ENCODE measurements at regions not wholly inside any gene's neighbourhood (a gene's known extent, or its start where the extent isn't known, plus 50 kb on each side); places are given as distances from the start of the nearest gene placed in this dataset.

DNA sequence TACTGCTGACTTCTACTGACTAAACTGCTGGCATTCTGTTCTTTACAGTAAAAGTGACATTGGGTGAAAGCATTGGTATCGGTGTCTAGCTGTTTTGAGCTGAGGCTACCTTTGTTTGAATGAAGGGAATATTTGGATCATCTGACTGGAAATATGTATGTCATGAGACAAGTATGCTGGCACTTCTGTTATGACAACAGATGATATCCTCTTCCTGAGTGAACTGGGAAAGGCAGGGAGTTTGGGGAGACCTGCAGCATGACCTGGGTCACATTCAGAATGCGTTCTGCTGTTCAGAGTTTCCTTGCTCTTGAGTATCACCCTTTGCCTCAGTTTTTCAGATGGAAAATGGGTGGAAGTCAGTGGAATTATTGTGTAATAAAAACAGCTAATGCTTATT lies 81.8 kb downstream of the PLCE1 start:
- TF ChIP-seq, protein P1, sequence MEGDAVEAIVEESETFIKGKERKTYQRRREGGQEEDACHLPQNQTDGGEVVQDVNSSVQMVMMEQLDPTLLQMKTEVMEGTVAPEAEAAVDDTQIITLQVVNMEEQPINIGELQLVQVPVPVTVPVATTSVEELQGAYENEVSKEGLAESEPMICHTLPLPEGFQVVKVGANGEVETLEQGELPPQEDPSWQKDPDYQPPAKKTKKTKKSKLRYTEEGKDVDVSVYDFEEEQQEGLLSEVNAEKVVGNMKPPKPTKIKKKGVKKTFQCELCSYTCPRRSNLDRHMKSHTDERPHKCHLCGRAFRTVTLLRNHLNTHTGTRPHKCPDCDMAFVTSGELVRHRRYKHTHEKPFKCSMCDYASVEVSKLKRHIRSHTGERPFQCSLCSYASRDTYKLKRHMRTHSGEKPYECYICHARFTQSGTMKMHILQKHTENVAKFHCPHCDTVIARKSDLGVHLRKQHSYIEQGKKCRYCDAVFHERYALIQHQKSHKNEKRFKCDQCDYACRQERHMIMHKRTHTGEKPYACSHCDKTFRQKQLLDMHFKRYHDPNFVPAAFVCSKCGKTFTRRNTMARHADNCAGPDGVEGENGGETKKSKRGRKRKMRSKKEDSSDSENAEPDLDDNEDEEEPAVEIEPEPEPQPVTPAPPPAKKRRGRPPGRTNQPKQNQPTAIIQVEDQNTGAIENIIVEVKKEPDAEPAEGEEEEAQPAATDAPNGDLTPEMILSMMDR (IDR thresholded peaks at IDR 0.05; ENCODE audit: insufficient read depth, low read length): no peak
- TF ChIP-seq GABPA (IDR thresholded peaks at IDR 0.05; ENCODE audit: low read depth): no peak
- no peak for TF ChIP-seq SPI1 (IDR thresholded peaks at IDR 0.05; ENCODE audit: borderline replicate concordance, low read depth)
